ENCODE measurements at regions not wholly inside any gene's neighbourhood (a gene's known extent, or its start where the extent isn't known, plus 50 kb on each side); places are given as distances from the start of the nearest gene placed in this dataset.

DNA sequence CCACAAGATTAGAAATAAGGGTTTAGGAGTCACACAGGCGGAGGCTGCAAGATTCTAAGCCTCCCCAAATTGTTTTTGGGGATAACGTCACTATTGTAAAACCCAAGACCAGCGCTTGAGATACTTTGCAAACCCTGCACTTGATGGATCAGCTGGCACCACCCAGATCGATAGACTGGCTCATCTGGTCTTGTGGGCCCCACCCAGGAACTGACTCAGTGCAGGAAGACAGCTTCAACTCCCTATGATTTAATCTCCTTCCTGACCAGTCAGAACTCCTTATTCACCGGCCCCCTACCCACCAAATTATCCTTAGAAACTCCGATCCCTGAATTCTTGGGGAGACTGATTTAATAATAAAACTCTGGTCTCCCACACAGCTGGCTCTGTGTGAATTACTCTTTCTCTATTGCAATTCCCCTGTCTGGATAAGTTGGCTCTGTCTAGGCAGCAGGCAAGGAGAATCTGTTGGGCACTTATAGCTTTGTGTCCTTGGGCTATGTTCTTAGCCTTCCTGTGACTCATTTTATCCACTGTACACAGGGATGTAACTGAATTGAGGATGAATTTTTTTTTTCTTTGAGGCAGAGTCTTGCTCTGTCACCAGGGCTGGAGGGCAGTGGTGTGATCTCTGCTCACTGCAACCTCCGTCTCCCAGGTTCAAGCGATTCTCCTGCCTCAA is 64.4 kb upstream of the CARD11 start:
- POLR2A ChIA-PET, result no interaction called here

DNA sequence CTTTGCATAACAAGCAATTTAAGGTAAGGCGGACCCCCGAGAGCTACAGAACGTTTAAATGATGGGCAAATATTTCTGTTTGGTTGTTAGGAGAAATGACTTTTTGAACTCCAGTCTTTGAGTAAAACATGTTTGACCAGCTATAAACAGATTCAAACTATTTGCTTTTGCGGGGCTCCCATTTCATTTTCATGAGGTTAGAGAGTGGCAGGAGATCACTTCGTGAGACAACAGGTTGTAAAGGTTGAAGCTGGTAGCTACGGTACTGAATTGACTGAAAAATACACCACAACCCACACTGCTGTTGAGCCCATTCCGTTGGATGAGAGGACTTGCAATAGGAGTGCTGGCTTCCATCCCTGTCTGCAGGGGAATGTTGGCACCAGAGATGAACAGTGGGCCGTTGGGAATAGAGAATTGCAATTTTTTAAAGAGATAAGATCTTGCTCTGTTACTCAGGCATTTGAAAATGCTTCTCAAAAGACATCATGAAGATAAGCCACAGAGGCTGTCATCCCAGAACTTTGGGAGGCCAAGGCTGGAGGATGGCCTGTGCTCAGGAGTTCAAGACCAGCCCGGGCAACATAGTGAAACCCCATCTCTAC is 65.7 kb upstream of the CARD11 start:
- POLR2A ChIA-PET, result no interaction called here
- Histone ChIP-seq H3K27me3 (ENCODE audit: insufficient read depth) (no peaks in the 10 kb centered on the region), H3K4me3 (ENCODE audit: low read depth in 2 of 2, low read length in 1 of 2) (no peak overlapping the region), H3K4me2 (no peak overlapping the region), H4K20me1 (ENCODE audit: insufficient read depth) (no peaks in the 10 kb centered on the region), H3K9me3 (no peaks in the 10 kb centered on the region; the same call in 1 of the 2 replicates), H3K9ac (no peak overlapping the region), H3K4me1 (ENCODE audit: control insufficient read depth in 1 of 2, insufficient read depth in 2 of 2, low read depth in 1 of 2, low read length in 1 of 2) (no peaks in the 10 kb centered on the region; a peak in 1 of 4 replicates), H3K27ac (ENCODE audit: low read depth in 2 of 2, low read length in 1 of 2) (no peak overlapping the region), H3K79me2 (ENCODE audit: insufficient read depth) (no peaks in the 10 kb centered on the region), H3K36me3 (replicated peaks in 1 of 2; ENCODE audit: control insufficient read depth in 1 of 2, insufficient read depth in 2 of 2, low read length in 1 of 2) (no peaks in the 10 kb centered on the region), H3F3A (replicated peaks; ENCODE audit: insufficient read depth) (no peaks in the 10 kb centered on the region), H3K9me2 (no peaks in the 10 kb centered on the region), H2AFZ (ENCODE audit: low read depth) (no peak overlapping the region)
- 34% methylated on average over 9 of the region's 9 CpGs for WGBS (ENCODE audit: low lambda C conversion rate)
- CTCF ChIA-PET, result no interaction called here
- no peak for DNase-seq
- no peak for TF ChIP-seq RAD21 (IDR thresholded peaks at IDR 0.05; ENCODE audit: low read length)
- TF ChIP-seq GATA2 (CRISPR knock-in tag; IDR thresholded peaks at IDR 0.05), result no peak
- TF ChIP-seq JUND (IDR thresholded peaks at IDR 0.05), result no peak
- TF ChIP-seq REST (IDR thresholded peaks at IDR 0.05; ENCODE audit: low read depth, low read length), result no peak
- TF ChIP-seq CTCF (IDR thresholded peaks at IDR 0.05), result no peak
- TF ChIP-seq, protein P1, sequence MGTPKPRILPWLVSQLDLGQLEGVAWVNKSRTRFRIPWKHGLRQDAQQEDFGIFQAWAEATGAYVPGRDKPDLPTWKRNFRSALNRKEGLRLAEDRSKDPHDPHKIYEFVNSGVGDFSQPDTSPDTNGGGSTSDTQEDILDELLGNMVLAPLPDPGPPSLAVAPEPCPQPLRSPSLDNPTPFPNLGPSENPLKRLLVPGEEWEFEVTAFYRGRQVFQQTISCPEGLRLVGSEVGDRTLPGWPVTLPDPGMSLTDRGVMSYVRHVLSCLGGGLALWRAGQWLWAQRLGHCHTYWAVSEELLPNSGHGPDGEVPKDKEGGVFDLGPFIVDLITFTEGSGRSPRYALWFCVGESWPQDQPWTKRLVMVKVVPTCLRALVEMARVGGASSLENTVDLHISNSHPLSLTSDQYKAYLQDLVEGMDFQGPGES (IDR thresholded peaks at IDR 0.05; ENCODE audit: low read depth, low read length), result no peak

More for the DNA sequence above, 64.4 kb upstream of the CARD11 start:
- Histone ChIP-seq H2AFZ (ENCODE audit: low read depth) (no peak overlapping the region), H3K36me3 (replicated peaks in 1 of 2; ENCODE audit: control insufficient read depth in 1 of 2, insufficient read depth in 2 of 2, low read length in 1 of 2) (no peaks in the 10 kb centered on the region), H4K20me1 (ENCODE audit: insufficient read depth) (no peaks in the 10 kb centered on the region), H3K9ac (no peak overlapping the region), H3K79me2 (ENCODE audit: insufficient read depth) (no peaks in the 10 kb centered on the region), H3K27me3 (ENCODE audit: insufficient read depth) (no peaks in the 10 kb centered on the region), H3K4me2 (no peak overlapping the region), H3K4me3 (ENCODE audit: low read depth in 2 of 2, low read length in 1 of 2) (no peak overlapping the region), H3K9me3 (no peaks in the 10 kb centered on the region; the same call in 1 of the 2 replicates), H3K9me2 (no peaks in the 10 kb centered on the region), H3K27ac (ENCODE audit: low read depth in 2 of 2, low read length in 1 of 2) (no peak overlapping the region), H3F3A (replicated peaks; ENCODE audit: insufficient read depth) (no peaks in the 10 kb centered on the region), H3K4me1 (ENCODE audit: control insufficient read depth in 1 of 2, insufficient read depth in 2 of 2, low read depth in 1 of 2, low read length in 1 of 2) (no peaks in the 10 kb centered on the region; a peak in 1 of 4 replicates)
- WGBS (ENCODE audit: low lambda C conversion rate), result 43% methylated on average over 8 of the region's 8 CpGs
- TF ChIP-seq GABPA (IDR thresholded peaks at IDR 0.05; ENCODE audit: low read depth), result no peak
- TF ChIP-seq, protein P1 (IDR thresholded peaks at IDR 0.05; ENCODE audit: low read depth, low read length), result no peak
- no peak for TF ChIP-seq FOSL2 (IDR thresholded peaks at IDR 0.05; ENCODE audit: borderline replicate concordance, low read depth)
- no peak for TF ChIP-seq ZBTB33 (IDR thresholded peaks at IDR 0.05; ENCODE audit: borderline replicate concordance, low read depth)
- TF ChIP-seq, protein P2, sequence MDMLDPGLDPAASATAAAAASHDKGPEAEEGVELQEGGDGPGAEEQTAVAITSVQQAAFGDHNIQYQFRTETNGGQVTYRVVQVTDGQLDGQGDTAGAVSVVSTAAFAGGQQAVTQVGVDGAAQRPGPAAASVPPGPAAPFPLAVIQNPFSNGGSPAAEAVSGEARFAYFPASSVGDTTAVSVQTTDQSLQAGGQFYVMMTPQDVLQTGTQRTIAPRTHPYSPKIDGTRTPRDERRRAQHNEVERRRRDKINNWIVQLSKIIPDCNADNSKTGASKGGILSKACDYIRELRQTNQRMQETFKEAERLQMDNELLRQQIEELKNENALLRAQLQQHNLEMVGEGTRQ (IDR thresholded peaks at IDR 0.05; ENCODE audit: borderline replicate concordance, low read depth, low read length), result no peak
- DNase-seq, result no peak
- CTCF ChIA-PET, result interaction anchor here (1.0 to 2.5 kb wide), 3 partner anchors 11 to 47 kb away, joined by 3 to 9 read pairs (median 3); no protein-coding TSS in a partner anchor
